ENCODE measurements at regions not wholly inside any gene's neighbourhood (a gene's known extent, or its start where the extent isn't known, plus 50 kb on each side); places are given as distances from the start of the nearest gene placed in this dataset.

Small RNA genes lying in the stretch of these regions (small RNA-seq; reads per million reads assigned to genes)
- 0 reads per million in 3 donors for gene SNRPEP3
